GM18507 (cell line): ENCODE measurements at regions not wholly inside any gene's neighbourhood (a gene's known extent, or its start where the extent isn't known, plus 50 kb on each side); places are given as distances from the start of the nearest gene placed in this dataset.
"Not testable (repeated sequence)": the region's sequence is repeated elsewhere in the genome, so short reads cannot be mapped to it uniquely, and the experiment has no call there.

Experiments used
- DNase-seq: peaks from one replicate; pipeline ENCODE4 v3.0.0; 2011; ENCODE audit warnings: low read depth; ENCODE audit not compliant: insufficient read length; ENCODE audit errors: extremely low spot score
- FAIRE-seq: peaks from 2 replicates; lab custom pipeline; 2011; peaks lifted over from hg19 to GRCh38; lab: Jason Lieb, UNC

DNA sequence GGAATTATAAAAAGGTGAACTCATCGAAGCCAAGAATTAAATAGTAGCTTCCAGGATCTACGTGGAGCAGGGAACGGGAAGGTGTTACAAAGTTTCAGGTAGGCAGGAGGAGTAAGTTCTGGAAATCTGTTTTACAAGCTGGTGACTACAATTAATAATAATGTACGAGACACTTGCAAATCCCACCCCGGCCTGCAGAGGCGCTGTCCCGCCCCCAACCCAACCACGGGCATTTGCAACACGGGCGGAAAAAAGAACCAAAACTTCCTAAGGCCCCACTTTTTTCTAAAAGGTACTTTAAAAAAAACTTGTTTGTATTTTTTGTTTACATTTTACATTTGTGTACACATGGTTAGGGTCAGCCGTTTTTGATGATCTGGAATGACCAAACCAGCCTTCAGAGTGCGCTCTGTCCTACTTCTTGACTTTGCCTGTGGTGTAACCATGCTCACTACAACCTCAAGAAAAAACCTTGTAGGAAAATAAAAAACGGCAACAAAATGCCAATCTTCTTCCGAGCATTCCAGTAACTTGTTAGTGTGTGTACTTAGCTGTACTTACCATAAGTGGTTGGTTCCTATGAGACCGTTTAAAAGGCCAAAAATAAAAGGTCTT lies 449.6 kb upstream of the B3GAT1 start:
- DNase-seq: no peak
- FAIRE-seq: no peak

DNA sequence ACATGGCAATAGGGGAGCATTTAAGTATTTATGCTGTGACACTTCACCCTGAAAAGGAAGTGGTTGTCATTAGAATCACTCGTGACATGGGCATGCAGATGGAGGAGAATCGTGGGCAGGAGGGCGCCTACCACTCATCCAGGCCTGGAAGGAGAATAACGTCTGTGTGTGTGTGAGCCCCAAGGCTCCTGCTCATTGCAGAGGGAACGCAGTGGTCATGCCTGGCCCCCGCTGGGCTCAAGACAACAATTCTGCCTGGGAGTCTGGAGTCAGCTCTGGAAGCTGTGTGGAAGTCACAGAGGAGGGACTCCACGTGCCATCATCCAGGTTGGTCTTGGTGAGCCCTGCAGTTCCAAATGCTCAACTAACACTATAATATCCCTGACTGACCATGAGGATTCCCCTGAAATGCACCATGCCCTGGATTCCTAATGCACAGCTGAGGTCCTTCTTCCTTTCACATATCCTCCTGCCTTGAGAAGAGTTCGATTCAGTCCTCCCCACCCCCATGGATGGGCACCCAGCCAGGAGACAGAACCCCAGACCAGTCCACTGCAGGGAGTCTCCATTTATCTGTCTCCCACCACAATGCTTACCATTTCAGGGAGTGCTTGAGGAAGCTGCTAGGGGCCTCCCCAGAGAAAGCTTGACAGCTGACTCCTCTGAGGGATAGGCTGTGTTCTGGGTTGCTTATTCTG lies 446.9 kb upstream of the B3GAT1 start:
- no peak for FAIRE-seq

DNA sequence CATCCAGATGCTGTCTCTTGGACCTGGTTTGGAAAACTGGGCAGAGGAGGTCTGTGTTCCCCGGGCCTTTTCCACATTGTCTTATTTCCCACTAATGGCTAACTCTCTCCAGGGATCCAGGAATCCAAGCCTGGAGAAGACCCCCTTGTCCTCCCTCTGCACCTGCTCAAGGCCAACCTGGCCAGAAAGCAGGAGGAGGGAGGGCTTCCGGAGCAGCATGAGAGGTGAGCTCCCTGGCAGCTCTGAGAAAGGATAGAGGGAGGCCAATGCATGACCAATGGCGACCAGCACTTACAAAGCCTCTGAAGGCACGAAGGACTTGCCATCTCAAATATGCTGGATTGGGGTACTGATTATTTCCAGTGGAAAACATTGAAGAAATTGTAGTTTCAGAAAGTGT lies 445.0 kb upstream of the B3GAT1 start:
- FAIRE-seq (no peak), DNase-seq (no peak)

More for the DNA sequence above, 446.9 kb upstream of the B3GAT1 start:
- no peak for DNase-seq

DNA sequence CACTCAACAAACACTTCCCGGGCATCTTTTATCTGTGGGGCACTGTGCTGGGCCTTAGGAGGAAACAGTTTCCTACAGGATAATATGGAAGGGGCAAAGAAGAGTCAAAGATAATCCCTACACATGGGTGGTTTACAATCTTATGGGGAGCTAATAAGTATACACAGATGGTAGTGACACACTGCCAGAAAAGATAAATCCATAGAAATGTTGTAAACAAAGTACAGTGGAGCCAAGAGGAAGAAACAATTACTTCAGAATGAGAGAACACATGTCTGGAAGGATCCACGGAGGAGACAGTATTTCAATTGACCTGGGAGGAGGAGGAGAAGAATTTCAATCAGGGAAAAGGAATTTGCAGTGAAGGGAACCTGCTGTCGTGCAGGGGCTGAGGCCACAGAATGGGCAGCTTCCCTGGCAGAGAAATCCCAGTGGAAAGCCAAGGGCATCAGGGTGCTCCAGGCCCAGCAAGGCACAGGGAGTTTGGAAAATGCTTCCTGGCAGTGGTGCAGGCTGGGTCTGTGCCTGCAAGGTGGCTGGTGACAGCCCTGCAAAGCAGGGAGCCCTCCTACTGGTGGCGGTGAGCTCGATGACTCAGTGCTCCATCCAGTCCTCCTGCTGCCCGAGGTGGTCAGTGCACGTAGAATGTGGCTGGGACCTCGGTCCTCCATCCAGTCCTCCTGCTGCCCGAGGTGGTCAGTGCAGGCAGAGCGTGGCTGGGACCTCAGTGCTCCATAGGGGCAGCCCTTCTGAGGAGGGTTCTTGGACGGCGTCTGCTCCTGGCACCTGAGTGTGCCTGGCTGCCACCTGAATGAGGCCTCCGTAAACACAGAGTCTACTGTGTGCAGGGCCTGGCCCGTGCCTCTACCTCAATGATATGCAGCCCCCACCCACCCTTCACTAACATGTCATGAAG lies 444.3 kb upstream of the B3GAT1 start:
- DNase-seq: no peak
- no peak for FAIRE-seq

DNA sequence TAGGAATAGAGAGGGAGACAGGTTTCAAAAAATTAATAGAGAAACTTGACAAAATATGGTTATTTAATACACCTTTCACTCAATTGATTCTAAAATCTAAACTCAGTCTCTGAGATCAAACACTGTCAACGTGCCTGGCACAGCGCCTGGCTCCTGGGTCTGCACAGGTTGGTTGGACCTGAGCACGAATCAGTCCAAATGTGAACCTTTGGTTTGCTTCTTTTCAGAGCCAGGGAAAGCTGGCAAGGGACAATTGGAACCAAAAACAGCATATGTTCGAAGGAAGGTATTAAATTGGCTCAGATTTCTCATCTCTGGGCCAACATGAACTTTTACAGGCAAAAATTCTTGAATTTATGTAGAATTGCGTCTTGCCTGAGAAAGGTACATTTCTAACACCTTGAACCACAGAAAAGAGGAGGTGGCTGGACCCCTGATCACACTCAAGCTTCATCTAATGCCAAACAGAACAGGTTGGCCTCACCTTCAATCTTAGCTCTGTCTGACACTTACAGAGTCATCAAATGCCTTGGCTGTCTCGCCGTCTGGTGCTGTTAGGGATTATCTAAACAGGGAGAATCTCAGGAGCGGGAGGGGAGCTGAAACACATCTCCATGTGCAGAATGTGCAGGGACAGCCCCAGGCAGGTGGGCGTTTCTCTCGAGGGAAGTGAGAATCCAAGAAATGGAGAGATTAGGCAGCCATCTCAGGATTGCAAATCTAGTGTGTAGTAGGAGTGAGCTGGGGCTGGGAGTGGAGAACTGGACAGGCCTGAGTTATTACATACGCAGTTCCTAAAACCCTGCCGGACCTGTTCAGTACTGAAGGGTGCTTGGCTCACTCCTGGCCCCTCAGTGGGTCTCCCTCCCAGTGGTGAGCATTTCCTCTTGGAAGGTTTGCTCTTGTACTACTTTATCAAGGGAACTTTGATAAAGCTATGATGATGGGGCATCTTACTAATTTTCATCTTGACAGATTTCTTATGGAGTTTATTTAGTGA lies 442.2 kb upstream of the B3GAT1 start:
- FAIRE-seq: no peak
- no peak for DNase-seq

DNA sequence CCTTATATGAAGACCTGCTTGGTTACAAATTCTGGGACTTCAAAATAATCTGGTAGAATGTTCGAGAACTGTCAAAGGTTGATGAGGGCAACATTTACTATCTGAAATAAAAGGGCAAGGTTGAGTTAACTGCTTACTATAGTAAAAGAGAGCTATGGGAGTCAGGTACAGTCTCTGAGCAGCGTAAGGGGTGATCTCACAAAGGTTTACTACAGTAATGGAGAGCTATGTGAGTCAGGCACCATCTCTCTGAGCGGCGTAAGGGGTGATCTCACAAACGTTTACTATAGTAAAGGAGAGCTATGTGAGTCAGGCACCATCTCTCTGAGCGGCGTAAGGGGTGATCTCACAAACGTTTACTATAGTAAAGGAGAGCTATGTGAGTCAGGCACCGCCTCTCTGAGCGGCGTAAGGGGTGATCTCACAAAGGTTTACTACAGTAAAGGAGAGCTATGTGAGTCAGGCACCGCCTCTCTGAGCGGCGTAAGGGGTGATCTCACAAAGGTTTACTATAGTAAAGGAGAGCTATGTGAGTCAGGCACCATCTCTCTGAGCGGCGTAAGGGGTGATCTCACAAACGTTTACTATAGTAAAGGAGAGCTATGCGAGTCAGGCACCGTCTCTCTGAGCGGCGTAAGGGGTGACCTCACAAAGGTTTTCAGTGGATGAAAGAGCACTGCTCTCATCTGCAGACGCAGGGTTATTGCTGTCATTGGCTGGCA lies 439.6 kb upstream of the B3GAT1 start:
- not testable (repeated sequence) for FAIRE-seq, DNase-seq

DNA sequence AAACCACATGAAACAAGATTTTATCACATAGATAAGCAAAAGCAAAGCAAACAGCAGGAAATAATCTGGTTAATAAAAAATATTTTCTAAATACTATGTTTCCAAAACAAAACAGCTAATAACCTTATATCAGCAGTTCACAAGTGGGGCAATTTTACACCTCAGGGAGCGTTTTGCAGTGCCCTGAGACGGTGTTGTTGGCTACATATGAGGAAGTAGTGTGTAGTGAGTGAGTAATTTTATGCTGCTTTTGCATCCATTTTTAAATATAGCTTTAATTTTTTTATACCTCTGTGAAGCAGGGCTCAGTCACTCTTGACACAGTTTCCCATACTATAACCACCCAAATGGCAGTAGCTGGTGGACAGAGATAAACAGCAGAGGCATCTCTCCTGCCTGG lies 438.5 kb upstream of the B3GAT1 start:
- FAIRE-seq (no peak), DNase-seq (no peak)

DNA sequence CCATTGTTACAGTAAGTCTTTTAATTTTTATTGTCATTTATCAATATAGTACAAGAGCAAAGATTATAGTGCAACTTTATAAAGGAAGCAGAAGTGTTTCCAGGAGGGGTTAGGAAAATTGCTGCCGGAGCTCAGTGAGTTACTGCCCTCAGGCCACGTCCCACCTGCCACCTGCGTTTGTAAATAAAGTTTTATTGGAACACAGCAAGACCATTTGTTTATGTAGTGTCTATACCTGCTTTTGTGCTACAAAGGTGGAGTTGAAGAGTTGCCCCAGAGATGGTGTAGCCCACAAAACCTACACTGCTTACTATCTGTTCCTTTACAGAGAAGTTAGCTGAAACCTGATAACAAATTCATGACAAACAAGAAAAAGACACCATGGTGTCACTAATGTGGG lies 437.8 kb upstream of the B3GAT1 start:
- DNase-seq: no peak
- FAIRE-seq: no peak

DNA sequence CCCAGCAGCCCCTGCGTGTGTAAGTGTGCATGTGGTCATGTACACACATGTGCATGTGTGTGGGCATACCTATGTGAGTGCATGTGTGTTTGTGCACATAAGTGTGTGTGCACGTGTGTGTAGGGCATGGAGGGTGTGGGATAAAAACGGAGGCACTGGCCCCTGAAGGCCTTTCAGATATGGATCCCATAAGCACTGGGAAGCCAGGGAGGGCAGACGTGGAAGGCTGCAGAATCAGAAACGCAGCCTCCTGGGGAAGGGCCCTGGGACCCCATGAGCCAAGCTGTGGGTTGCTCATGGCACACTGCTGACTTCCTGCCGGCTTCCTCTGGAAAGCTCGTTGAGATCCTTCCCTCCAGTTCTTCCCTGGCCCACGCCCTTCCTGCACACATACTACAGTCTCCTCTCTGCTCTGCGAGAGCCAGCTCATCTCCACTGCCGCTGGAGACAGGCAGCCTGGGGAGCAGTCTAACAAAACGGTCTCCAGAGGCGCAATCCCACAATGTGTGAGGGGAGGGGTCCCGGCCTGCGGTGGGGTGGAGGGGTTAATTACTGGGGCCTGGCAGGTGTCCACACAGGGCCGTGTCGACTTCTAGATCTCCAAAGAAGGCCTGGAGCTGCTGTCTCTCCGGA lies 435.2 kb upstream of the B3GAT1 start:
- no peak for DNase-seq
- no peak for FAIRE-seq

DNA sequence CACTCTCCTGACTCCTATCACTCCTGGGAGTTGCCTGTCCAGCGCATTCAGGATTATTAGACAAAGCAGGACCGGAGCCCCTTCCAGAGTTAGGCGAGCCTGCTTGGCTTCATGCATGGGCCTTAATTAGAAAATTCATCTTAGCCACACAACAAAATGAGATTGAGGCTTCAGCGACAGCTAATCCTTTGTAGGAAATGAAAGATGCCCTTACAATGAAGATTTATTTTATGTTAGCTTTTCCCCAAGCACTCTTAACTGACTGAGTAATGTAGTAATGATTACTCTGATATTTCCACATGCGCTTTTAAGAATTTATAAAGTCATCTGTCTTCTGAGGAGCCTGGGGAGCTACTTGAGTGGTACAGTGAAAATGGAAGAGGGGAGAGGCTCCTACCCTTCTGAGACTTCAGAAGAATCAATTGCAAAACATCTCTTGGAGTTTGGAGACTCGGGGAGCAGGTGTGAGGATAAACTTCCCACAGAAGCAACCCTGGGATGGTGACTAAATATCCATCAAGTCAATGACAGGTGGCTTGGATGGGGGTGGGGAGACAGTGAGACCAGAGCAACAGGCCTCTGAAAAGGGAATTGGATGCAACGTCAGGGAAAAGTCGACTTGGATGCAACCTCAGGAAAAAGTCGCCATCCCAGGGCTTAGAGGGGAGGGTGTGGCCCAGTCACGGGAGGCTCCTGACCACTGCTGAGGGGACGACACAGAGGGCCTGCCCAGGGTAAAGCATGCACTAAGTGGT lies 434.5 kb upstream of the B3GAT1 start:
- no peak for FAIRE-seq
- no peak for DNase-seq

DNA sequence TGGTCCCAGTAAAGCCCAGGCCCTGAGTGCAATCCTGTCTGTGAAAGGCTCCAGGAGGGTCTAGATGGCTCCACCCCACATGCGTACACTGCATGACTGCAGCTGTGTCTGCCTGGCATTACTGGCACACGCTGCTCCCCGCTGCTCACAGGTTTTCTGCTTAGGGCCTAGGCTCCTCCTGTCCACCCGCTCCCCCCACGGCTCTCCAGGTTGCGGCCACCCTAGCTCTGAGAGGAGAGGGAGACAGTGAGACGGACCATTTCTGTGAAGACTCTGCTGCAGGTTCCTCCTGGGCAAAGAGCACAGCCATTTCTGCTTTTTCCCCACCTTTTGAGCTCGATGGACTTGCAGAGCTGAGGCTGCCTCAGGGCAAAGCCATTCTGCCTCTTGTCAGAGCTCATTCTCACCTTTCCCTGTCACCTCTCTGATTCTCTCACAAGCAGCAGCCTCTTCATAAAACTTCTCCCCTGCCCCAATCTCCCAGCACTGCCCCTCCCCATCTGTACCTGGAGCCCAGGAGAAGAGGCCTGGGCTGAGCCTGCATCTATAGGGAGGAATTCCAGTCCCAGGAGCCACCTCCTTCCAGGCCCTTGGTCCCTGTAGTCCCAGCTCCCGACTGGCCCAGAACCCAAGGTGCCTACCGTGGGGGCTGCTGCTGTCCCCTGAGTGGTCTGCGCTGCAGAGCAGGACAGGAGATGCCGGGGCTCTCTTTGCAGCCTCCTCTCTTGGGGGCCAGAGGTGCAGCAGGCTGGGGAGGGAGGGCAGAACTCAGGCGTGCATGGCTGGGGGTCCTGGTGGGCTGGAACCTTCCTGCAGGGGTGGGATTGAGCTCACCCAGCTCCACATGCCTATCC lies 433.7 kb upstream of the B3GAT1 start:
- FAIRE-seq (no peak), DNase-seq (no peak)

DNA sequence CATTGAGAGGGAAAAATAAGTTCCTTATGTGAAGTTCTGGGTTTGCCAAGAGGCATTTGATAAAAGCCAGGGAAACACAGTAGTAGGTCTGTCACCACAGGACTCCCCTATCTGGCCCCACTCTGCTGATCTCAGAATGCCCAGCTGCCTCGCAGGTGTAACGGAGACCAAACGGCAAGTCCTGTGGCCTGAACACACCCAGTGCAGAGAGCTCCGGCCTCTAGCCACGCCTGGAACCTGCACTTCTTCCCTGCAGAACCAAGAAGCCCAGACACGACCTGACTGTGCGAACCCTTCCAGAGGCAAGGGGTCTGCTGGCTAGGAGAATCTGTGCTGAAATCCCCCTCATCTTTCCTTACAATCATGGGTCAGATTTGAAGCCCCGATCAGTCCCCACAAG lies 432.8 kb upstream of the B3GAT1 start:
- FAIRE-seq (no peak), DNase-seq (no peak)

DNA sequence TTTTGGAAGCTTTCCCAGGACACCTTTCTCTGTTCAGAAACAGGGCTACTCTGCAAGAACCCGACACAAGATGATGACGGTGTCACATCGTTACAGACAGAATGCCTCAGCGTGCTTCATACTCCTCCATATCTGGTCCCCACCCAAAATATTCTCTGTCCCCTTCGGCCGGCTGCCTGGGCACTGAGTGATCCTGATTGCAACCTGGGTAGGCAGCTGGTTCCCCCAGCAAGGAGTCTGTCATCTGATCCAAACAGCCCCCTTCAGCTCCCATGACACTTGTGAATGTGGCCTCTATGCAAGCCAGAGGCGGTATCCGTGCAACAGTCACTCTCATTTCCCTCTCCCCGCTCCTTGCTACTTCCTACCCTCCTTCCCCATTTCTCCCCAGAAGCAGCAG lies 431.7 kb upstream of the B3GAT1 start:
- DNase-seq (no peak), FAIRE-seq (no peak)

DNA sequence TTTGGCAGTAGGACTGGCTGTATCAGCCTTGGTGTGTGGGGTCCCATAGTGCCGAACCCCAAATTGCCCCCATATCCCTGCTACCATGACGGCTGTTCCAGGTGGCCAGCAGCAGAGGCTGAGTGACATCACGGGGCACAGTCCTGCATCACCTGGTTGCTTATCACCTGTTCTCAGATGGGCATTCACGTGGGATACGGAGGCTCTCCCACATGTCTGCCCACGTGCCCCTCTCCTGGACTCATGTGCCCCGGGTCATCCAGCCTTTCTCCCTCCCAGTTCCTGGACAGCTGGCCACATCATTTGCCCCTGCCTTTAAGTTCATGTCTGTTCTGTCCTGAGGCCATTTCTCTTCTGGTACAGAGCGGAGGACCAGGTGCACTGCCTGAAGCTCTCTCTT lies 431.0 kb upstream of the B3GAT1 start:
- FAIRE-seq (no peak), DNase-seq (no peak)

DNA sequence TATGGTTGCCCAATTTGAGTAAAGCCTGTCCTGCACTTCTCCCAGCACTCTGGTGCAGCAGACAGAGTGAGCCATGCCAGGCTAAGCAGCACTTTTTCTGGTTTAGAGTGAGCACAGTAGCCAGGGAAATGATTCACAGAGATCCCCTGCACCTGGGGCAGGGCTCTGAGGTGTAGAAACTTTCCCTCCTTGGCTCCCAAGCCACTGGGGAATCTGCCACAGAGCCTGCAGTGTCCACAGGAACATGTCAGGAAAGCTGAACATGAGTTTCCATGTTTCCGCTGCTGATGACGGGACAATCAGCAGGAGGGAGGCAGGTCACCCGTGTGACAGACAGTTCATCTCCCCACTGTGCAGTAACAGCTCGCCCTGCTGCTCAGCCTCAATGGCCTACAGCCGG lies 429.9 kb upstream of the B3GAT1 start:
- DNase-seq (no peak), FAIRE-seq (no peak)

DNA sequence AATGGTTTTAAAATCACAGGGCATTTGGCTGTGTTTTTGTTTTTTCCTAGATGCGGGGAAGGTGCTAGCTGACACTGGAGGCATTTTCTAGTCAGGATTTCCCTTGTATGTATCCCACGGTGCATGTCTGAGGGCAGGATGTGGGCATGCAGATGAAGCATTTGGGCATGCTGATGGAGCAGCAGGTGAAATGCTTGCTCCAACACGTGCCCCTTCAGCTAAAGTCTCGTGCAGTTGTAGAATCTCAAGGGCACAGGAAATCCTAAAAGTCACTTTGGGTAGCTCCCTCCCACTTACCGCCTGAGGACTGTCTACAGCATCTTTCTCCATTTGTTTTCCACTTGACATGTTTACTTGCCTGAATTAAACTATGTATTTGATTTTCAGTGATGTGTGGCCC lies 429.4 kb upstream of the B3GAT1 start:
- no peak for DNase-seq

DNA sequence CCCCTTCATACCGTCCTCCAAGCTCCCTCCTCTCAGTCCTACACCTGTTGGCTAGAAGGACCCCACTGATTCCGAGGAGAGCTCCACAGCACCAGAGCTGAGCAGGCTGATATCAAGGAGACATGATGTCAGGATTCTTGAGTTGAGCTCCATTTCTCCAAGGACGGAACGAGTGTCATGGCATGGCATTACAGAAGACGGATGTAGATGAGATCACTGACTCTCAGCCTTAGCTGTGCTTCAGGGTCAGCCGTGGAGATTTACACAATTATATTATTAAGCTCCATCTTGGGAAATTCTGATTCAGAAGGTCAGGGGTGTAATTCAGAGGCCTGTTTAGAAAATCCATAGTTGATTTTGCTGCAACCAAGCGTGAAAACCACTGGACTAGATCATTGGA lies 428.9 kb upstream of the B3GAT1 start:
- FAIRE-seq (no peak), DNase-seq (no peak)

More for the DNA sequence above, 429.4 kb upstream of the B3GAT1 start:
- no peak for FAIRE-seq
